Fibroblast of the conjunctiva (primary cell): ENCODE measurements at regions not wholly inside any gene's neighbourhood (a gene's known extent, or its start where the extent isn't known, plus 50 kb on each side); places are given as distances from the start of the nearest gene placed in this dataset.

Experiments
- DNase-seq: peaks from one replicate; pipeline ENCODE4 v3.0.0-alpha.2; 2010; ENCODE audit warnings: low read depth

DNA sequence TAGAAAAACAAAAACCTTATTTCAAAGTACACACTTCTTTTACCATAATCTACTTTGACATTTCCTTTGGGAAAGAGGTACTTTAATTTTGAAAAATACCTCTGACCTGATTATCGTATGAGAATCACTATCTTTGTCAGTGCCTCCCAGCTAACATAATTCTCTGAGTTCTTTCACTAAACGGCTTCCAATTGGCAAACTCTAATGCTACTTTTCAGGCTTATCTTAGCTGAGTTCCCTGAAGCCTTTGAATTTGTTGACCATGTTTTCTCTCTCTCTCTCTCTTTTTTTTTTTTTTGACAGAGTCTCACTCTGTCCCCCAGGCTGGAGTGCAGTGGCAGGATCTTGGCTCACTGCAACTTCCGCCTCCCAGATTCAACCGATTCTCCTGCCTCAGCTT, 312.8 kb downstream of the ZPLD1 start:
- no peak for DNase-seq

DNA sequence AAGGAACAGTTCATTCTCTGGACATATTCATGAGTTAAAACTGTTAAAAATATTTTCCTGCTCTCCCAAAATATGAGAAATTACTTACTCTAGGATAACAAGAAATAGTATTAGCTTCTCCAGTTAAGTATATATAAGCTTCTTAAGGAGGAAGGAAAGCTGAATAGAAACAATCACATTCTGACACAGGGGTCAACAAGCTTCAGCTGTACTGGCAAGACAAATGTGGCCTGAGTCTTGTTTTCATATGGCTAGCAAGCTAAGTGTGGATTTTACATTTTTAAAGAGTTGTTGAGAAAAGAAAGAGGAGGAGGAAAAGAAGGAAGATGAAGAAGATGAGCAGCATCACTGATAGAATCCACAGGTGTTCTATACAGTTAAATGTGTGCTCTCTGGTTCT, 313.8 kb downstream of the ZPLD1 start:
- no peak for DNase-seq

DNA sequence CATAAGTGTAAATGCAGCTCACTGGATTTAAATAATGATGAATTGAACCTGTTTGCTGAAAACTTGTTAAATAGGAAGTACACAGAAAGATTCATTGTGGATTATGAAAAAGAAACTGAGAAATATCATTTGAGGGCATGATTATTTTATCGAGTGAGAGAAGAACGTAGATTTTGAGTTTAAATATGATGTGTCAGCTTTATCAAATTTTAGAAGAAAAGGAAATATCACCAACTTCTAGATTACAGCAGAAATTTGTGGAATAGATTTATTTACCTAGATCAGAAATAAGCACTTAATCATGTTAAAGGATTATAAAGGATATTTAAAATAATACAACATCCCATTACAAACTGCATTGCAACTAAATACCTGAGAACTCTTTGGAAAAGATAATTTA, 315.5 kb downstream of the ZPLD1 start:
- DNase-seq, result no peak

DNA sequence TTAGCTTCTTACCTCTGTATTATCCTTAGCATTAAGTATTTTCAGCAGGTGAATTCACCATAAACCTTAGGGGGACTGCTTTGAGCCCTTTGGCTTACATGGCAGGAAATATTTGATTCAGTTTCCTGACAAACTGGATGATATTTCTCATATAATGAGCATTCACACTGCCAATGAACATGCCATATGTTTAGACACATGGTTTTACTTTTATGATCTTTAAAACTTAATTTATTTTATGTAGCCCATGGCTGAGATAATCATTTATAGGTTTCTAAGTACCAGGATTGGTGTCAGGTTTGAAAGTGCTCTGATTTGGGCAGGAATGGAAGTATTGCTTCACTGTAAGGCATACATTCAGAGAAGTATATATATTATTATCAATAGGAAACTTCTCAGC, 319.1 kb downstream of the ZPLD1 start:
- DNase-seq, result no peak

DNA sequence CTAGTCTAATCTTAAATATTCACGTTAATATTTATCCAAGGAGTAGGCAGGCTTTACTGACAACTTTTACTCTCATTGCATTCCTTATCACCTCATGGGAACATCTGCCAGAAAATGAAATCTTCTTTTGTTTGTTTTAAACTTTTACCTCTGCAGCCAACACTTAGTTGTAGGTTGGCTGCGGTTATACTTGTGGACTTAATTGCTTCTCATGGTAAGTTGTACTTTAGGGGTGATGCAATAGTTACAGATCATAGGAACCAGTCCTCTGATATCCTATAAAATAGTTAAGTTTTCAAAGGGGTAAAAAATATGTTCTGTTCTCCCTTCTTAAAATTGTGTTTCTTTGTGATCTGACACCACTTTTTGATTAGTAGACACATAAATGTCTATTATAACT, 321.9 kb downstream of the ZPLD1 start:
- DNase-seq, result no peak

DNA sequence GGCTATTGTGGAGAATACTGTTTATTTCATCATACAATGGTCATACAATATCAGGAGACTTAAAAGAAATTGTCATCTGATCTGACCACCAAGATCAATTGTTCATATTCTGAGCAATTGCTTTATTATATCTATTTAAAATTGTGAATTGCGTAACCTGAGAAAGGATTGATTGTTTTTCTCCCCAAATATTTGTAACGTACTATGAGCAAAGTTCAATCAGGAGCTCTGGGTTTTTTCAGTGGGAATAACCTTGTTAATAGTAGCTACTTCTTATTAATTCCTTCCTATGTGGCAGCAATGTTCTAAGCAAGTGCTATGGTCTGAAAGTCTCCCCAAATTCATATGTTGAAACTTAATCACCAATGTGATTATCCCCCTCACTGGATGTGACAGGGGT, 323.1 kb downstream of the ZPLD1 start:
- no peak for DNase-seq

DNA sequence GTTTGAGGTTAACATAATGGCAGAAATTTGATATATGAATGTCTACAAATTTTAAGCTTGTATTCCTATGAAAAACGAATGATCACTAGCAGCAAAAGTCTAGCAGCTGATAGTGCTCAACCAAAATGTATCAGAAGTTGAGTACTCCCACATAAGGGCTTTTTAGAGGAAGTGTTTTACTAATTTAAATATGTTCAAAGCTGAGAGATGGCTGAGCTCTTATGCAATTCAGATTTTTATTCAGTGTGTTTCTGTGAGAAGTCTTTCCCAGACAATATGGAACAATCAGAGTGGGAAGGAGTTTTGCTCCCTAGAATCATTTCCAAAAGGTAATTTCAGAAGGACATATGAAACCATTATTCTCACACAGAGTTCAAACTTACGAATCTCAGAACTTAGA, 327.0 kb downstream of the ZPLD1 start:
- DNase-seq, result no peak

DNA sequence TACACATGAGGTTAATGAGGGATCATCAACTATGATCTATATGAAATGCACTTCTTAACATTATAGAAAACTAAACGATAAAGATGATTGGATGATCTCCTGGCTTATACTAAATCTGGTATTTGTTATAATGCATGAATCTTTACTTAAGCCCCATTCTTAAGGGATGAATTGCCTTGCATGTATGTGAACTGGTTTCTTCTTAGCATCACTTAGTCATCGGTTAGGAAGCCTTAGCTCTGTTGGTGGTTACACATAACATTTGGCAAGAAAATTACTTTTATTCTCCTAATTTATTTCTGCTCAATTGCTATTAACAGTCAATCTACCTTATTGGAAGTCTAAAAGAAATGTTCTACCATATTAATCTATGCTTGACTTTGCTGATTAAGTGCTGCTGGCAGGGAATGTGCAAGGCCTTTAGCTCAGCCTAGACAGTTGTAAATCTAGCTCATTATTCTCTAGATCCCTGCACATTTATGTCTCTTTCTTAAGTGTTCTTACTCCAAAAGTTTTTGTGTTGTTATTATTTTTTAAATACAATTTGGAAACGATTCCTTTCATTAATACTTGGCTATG, 356.0 kb downstream of the ZPLD1 start:
- peak; percentile 71 for DNase-seq

DNA sequence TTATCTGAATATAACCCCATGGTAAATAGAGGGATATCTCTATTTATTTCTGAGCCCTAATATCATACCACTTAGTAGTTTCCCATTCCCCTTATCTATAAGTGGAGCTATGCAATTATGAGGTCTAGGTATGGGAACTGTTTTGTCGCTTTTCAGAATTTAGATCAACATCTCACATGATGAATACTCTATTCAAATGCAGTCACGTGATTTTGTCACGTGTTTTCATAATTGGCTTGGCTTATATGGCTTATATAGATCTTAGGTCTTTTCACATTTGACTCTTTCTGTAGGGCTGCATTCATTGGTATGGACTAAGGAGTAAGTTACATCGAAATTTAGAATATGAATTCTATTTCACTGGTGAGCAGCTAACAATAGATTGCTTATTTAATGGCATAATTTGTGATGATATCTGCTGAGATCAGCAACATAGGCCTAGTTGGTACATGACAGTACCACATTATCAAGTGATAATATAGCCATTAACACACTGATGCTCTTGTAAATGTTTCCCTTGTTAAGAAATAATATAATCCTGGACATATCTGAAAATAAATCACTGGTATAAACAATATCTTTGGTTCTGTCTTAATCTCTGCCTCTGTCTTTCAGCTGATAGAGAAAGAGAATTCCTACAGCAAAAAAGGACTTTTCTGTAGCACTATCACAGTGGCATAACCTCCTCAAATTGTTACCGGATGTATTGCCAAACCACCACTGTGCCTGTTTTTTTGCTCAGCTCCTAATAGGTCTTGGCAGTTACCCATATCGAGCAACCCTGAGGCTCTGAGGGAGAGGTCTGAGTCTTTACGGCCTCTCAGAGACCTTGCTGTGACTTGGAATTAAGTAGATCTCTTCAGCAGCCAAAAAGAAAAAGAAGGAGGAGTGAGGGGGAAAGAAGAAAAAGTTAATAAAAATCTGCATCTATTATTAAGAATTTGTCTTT, 357.1 kb downstream of the ZPLD1 start:
- peak; percentile 65 for DNase-seq

DNA sequence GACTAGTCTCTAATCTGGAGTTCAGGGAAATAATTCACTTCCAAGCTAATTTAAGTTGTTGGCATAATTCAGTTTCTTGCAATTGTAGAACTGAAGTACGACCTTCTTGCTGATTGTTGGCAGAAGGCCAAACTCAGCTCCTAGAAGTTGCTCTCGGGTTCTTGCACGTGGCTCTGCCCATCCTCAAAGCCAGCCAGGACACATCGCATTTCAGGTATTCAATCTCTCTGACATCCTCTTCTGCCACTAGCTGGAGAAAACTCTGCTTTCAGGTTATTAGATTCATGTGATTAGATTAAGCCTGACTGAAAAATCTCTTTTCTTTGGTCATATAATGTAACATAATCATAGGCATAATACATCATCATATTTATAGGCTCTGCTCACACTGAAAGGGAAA, 362.0 kb downstream of the ZPLD1 start:
- DNase-seq, result no peak

DNA sequence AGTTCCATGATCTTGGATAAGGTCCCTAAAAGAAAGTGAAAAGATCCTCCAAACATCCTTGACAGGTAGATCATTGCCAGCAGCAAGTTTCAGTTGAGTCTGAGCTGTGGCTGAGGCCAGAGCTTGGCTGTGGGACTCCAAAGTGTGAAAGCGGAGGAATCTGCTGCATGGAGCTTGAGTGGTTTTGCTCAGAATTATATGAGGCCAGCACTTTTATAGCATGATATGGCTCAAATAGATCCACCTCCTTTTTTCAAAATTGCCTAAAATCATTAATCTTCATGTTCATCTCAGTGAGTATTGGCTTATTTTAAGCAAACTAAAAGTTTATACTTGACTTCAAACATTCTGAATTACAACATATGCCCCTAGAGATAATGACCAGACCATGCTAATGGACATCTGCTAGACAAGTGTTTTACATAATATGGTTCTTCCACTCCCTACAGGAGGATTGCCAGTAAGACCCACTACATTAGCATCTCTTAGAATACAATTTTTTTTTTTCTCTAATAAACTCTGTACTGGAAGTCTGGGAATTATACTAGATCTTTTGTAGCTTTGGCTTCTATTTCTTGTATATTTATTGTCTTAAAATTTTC, 368.1 kb downstream of the ZPLD1 start:
- DNase-seq, result no peak

DNA sequence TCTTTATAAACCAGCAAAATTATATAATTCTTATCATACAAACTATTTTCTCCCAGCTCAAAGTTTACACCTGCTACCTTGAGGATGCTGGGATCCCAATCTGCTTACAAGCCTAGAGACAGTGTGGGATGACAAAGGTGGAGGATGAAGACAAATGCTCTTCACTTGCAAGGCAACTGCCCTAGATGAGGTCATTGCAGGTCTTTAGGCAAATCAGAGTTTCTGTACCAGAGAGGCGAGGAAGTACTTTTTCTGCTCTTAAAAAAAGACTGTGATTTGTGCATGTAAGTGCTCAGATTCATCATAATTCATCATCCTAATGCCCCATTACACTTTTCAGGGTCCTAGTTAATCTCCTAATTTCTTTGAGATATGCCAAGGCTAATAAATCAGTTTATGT, 376.1 kb downstream of the ZPLD1 start:
- DNase-seq, result no peak

DNA sequence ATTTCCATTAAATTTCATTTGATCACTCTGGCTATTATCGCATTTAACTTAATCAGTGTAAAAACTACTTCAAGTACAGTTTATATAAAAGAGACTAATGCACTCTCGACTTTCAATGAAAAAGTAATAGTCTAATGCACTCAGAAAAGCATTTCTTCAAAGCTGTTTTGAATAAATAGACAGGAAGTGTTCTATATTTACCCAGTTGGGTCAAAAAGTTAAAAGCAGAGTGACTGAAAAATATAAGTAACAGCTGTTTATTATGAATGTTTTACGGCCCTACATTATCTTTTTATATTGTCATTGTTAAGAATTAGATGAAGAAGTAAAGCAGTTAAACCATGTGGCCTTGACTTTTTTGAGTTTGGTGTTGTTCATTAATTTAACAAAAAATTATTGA, 391.8 kb downstream of the ZPLD1 start:
- no peak for DNase-seq

DNA sequence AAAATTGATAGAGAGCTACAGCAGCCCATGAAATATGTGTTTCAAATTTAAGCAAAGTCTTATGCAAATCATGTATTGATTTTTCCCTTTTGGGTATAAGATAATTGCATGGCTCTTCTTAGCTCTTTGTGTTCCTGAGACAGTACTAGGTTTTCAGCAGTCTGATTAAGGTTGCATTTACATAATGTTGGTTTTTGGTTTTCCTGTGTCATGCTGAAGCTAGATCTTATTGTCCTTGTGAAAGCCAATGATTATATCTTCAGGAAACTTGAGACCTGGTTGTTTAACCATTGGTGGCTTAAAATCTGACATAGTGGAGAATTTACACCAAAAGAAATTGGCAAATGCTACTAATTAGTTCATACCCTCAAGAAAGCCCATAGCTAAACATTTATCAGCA, 392.6 kb downstream of the ZPLD1 start:
- no peak for DNase-seq

DNA sequence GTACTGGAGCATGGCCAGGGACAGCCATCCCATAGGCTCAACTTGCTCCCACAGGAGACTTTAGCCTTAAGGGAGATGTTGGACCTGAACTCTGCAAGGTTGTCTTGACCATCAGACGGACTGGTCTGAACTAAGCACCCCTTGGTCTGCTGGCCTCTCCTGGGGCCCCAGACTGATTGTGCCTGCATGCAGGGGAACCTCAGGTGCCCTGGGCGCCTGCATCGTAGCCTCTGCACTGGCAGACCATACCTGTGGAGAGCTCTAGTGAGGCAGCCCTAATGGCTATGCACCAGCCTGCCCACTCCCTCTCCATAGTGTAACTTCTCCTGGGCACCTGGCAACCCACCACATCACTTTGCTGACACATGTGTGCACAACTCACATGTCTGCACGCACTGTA, 395.6 kb downstream of the ZPLD1 start:
- DNase-seq, result no peak

DNA sequence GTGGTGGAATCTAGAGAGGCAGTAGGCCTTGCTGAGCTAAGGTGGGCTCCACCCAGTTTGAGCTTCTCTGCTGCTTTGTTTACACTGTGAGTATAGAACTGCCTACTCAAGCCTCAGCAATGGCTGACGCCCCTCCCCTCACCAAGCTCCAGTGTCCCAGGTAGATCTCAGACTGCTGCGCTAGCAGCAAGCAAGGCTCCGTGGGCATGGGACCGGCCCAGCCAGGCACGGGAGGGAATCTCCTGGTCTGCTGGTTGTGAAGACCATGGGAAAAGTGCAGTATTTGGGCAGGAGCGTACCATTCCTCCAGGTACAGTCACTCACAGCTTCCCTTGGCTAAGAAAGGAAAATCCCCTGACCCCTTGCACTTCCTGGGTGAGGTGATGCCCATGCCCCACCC, 407.1 kb downstream of the ZPLD1 start:
- DNase-seq, result no peak

DNA sequence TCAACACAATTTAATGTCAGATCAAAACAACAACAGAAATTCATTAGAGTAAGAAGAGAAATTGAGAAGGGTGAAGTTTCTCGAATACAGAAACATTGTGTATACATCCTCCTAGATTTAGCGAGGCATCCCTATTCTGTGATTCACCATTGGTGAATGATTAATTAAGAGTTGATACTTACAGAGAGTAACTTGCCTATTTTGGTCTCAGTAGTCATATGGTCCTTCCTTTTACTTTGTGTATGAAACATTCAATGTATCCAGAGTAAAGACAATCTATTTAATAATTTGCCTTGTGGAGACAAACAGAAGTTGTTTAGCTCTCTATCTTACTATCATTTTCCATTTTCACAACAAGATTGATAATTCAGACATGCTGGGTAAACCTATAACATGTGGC, 432.0 kb downstream of the ZPLD1 start:
- DNase-seq, result no peak

DNA sequence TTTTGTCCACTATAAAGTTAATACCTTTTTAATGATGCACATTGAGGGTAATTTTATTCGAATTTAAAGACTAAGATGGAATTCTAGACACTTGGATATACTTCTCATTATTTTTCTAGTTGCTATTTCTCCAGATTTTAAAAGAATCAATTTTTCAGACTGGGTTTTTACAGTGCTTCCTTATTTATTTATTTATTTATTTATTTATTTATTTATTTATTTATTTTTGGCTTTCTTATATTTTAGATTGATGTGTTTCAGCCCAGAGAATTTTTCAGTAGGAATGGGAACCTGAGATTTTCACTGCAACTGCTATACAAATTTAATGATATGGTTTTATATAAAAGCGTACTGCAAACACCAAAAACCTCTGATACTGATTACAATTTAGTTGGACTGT, 448.7 kb downstream of the ZPLD1 start:
- no peak for DNase-seq

DNA sequence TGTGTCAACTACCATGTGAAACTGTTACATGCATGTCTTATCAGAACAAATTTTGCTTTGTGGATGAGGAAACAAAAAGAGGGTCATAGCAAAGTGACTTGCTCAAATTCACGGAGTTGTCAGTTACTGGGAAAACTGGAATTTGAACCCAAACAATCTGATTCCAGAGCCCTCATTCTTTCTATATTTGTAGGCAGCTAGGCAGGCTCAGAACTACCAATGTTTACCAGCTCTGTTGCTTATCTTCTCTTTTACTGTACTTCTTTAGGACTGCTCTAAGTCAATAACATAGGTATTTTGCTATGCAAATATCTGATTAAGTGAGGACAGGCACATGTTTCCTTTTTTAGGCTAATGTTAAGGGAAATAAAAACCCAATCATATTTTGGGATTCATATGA, 450.5 kb downstream of the ZPLD1 start:
- DNase-seq, result no peak

DNA sequence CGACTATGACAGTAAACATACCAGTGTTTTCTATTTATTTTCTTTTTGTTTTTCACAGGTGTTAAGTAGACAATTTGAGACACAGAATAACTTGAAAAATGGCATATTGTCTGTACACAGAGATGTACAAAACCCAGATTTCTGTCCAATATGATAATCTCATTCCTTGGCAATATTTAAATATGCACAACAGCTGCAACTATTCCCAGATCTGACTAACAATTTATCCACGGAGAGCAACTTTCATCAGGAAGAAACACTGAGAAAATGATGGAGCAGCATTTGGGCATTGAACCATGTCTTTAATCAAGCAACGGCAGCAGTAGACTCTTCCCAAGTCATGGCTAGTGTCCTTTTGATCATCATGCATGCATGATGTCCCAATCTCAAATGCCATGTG, 452.6 kb downstream of the ZPLD1 start:
- DNase-seq, result no peak

DNA sequence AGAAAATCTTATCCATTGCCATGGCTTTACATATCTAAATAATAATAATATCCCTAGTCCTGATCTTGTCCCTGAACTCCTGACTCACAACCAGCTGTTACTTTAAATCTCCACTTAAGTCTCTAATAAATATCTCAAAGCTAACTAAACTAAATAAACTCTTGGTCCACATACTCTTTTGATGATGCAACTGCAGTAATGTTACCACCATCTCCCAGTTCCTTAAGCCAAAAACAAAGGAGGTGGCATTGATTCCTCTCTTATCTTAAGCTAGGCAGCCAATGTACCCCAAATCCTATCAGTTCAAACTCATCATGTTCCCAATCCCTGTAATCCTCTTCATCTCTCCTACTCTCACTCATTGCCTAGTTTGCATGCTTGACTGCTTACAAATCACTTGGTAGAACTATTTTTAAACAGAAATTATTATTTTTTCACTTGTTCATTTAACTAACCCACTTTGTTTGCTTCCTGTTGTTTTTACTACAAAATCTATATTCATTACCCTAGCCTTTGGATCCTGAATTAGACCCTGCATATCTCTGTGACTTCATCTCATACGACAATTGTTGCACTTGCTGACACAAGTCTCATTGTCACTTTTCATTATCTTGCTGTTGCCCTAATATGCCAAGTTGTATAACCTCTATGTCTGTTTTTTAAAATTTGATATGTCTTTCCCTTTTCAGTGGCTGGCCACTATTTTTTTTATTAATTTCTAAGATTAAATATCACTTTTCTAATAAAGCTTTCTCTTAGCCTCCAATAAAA, 462.2 kb downstream of the ZPLD1 start:
- DNase-seq, result no peak

DNA sequence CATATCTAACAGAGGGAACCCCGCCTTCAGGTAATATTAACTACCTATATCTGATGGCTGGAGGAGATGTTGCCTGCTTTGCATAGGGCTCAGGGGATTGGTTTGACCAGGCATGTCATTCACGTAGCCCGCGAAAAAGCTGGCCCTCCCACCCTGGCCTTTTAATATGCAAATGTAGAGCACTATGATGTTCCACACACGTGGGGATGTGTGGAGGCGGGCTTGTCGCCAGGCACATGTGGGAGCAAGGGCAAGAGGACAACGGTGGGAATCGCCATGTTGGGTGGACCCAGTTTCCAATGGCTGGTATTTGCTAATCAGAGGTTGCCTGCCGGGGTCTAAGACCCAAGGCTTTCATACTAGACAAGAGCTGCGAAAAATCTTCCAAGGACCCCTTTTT, 469.8 kb downstream of the ZPLD1 start:
- DNase-seq, result no peak

DNA sequence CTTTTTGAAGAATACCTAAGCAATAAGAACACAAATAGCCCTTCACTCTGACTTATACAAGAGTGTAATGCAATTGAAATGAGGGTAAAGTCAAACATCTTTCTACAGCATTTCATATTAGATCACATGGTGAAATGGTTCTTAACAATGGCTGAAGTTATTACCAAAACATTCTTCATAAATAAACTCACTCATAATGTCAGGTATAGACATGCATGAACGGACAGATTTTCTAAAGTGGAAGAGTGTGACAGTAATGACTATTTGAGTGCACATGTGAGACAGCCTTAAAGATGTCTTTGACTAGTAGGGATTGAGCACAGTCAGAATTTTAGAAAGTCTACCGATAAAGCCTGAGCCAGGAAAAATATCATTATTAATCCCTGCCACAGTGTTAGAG, 471.0 kb downstream of the ZPLD1 start:
- no peak for DNase-seq
